GM23338 (cell line): ENCODE measurements at regions not wholly inside any gene's neighbourhood (a gene's known extent, or its start where the extent isn't known, plus 50 kb on each side); places are given as distances from the start of the nearest gene placed in this dataset.

Experiments
- ATAC-seq: fragments of 200-7000 bp; cut with Tn5 transposase; 3 replicates; pipeline ENCODE4 v1.9.1; 2020
- DNase-seq: peaks from one replicate; pipeline ENCODE4 v3.0.0-alpha.2; 2015; ENCODE audit warnings: low spot score
- H2AFZ ChIP-seq: fragments of 200-600 bp; sonication (generic); 2 replicates; pipeline ENCODE4 v1.8.0; 2016; ENCODE audit warnings: antibody characterized with exemption, mild to moderate bottlenecking, moderate library complexity
- H3F3A ChIP-seq: fragments of 200-600 bp; sonication (generic); replicated peaks from 2 replicates; pipeline ENCODE4 v1.8.0; 2017; ENCODE audit warnings: antibody characterized with exemption, mixed run types, low read depth
- H3K27ac ChIP-seq: fragments of 200-600 bp; sonication (generic); 2 replicates; pipeline ENCODE4 v1.6.1; 2016; ENCODE audit warnings: low read depth
- H3K27me3 ChIP-seq: fragments of 200-600 bp; sonication (generic); 2 replicates; pipeline ENCODE4 v1.8.0; 2016; ENCODE audit warnings: mild to moderate bottlenecking, mixed run types, moderate library complexity; ENCODE audit not compliant: insufficient read depth
- H3K36me3 ChIP-seq: fragments of 200-600 bp; sonication (generic); 2 replicates; pipeline ENCODE4 v1.8.0; 2016; ENCODE audit warnings: mild to moderate bottlenecking; ENCODE audit not compliant: insufficient read depth
- H3K4me1 ChIP-seq: fragments of 200-600 bp; sonication (generic); 2 replicates; pipeline ENCODE4 v1.8.0; 2016; ENCODE audit warnings: mild to moderate bottlenecking, moderate library complexity; ENCODE audit not compliant: insufficient read depth
- H3K4me2 ChIP-seq: fragments of 200-600 bp; sonication (generic); 2 replicates; pipeline ENCODE4 v1.7.1; 2017; ENCODE audit warnings: mixed run types
- H3K4me3 ChIP-seq: fragments of 200-600 bp; sonication (generic); 2 replicates; pipeline ENCODE4 v1.6.1; 2016; ENCODE audit warnings: mixed run types
- H3K79me2 ChIP-seq: fragments of 200-600 bp; sonication (generic); replicated peaks from 2 replicates; pipeline ENCODE4 v1.8.0; 2017; ENCODE audit warnings: mild to moderate bottlenecking; ENCODE audit not compliant: insufficient read depth
- H3K9me2 ChIP-seq: fragments of 200-600 bp; sonication (generic); 2 replicates; pipeline ENCODE4 v1.8.0; 2017; ENCODE audit not compliant: insufficient read depth
- H4K20me1 ChIP-seq: fragments of 200-600 bp; sonication (generic); replicated peaks from 2 replicates; pipeline ENCODE4 v1.8.0; 2017; ENCODE audit warnings: mild to moderate bottlenecking; ENCODE audit not compliant: insufficient read depth
- H3K27ac Mint-ChIP-seq: 2 replicates; pipeline ENCODE4 v1.8.0; 2020; ENCODE audit warnings: inconsistent platforms, mild to moderate bottlenecking, moderate library complexity, mixed read lengths
- H3K27me3 Mint-ChIP-seq: 3 replicates; pipeline ENCODE4 v1.8.0; 2022; ENCODE audit warnings: low read depth, mild to moderate bottlenecking, moderate library complexity, mixed read lengths, inconsistent platforms; ENCODE audit not compliant: insufficient read depth, poor library complexity
- H3K36me3 Mint-ChIP-seq: 3 replicates; pipeline ENCODE4 v1.8.0; 2021; ENCODE audit warnings: low read depth, mild to moderate bottlenecking, inconsistent platforms, moderate library complexity, mixed read lengths
- H3K4me1 Mint-ChIP-seq: 3 replicates; pipeline ENCODE4 v1.8.0; 2020; ENCODE audit warnings: mild to moderate bottlenecking, inconsistent platforms, mixed read lengths
- H3K4me3 Mint-ChIP-seq: 3 replicates; pipeline ENCODE4 v1.8.0; 2021; ENCODE audit warnings: moderate library complexity, mild to moderate bottlenecking, inconsistent platforms, mixed read lengths
- H3K9me3 Mint-ChIP-seq: 3 replicates; pipeline ENCODE4 v1.8.0; 2020; ENCODE audit warnings: moderate library complexity, mild to moderate bottlenecking, inconsistent platforms, mixed read lengths
- ETS1 ChIP-seq: IDR thresholded peaks from 2 replicates; pipeline ENCODE4 v1.6.1; 2016; ENCODE audit warnings: antibody characterized with exemption
- EZH2 ChIP-seq: fragments of 200-600 bp; sonication (generic); IDR thresholded peaks from one replicate; pipeline ENCODE4 v1.8.0; 2017; ENCODE audit warnings: antibody characterized with exemption, mild to moderate bottlenecking, low read depth; ENCODE audit not compliant: unreplicated experiment
- JUNB ChIP-seq: IDR thresholded peaks from one replicate; pipeline ENCODE4 v1.6.1; 2016; ENCODE audit warnings: antibody characterized with exemption; ENCODE audit not compliant: unreplicated experiment
- NANOG ChIP-seq: IDR thresholded peaks from 2 replicates; pipeline ENCODE4 v1.6.1; 2016; ENCODE audit warnings: antibody characterized with exemption, borderline replicate concordance
- POLR2AphosphoS5 ChIP-seq: IDR thresholded peaks from 2 replicates; pipeline ENCODE4 v1.6.1; 2016; ENCODE audit warnings: antibody characterized with exemption, low read depth
- STAT1 ChIP-seq: IDR thresholded peaks from one replicate; pipeline ENCODE4 v1.6.1; 2016; ENCODE audit warnings: antibody characterized with exemption; ENCODE audit not compliant: unreplicated experiment
- ZNF114 ChIP-seq: fragments of 250-450 bp; sonication (Bioruptor Pico); IDR thresholded peaks from 2 replicates; pipeline ENCODE4 v1.5.0; 2020; ENCODE audit warnings: mild to moderate bottlenecking, moderate library complexity
- ZNF331 ChIP-seq: fragments of 250-450 bp; sonication (Bioruptor Pico); IDR thresholded peaks from 2 replicates; pipeline ENCODE4 v1.5.0; 2020; ENCODE audit warnings: low read depth, mild to moderate bottlenecking, moderate library complexity
- TF ChIP-seq, protein P1 (sequence below), 2 experiments: fragments of 200-600 bp in 1 of 2; sonication (generic) in 1 of 2; conservative IDR thresholded peaks; 2 replicates each; pipeline versions ENCODE4 v1.5.1 to v1.6.1; 2016 to 2017; ENCODE audit warnings: antibody characterized with exemption in 2 of 2, low read depth in 2 of 2, mild to moderate bottlenecking in 2 of 2, moderate library complexity in 1 of 2
- TF ChIP-seq, protein P2 (sequence below): IDR thresholded peaks from one replicate; pipeline ENCODE4 v1.6.1; 2018; ENCODE audit warnings: antibody characterized with exemption; ENCODE audit not compliant: unreplicated experiment

- TF ChIP-seq ZNF114 (CRISPR knock-in tag), result no peak
- no peak for TF ChIP-seq ETS1
- TF ChIP-seq, protein P1, sequence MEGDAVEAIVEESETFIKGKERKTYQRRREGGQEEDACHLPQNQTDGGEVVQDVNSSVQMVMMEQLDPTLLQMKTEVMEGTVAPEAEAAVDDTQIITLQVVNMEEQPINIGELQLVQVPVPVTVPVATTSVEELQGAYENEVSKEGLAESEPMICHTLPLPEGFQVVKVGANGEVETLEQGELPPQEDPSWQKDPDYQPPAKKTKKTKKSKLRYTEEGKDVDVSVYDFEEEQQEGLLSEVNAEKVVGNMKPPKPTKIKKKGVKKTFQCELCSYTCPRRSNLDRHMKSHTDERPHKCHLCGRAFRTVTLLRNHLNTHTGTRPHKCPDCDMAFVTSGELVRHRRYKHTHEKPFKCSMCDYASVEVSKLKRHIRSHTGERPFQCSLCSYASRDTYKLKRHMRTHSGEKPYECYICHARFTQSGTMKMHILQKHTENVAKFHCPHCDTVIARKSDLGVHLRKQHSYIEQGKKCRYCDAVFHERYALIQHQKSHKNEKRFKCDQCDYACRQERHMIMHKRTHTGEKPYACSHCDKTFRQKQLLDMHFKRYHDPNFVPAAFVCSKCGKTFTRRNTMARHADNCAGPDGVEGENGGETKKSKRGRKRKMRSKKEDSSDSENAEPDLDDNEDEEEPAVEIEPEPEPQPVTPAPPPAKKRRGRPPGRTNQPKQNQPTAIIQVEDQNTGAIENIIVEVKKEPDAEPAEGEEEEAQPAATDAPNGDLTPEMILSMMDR (conservative IDR thresholded peaks at IDR 0.05; ENCODE audit: low read depth in 2 of 2), result no peak
- no peak for TF ChIP-seq EZH2
- TF ChIP-seq, protein P2, sequence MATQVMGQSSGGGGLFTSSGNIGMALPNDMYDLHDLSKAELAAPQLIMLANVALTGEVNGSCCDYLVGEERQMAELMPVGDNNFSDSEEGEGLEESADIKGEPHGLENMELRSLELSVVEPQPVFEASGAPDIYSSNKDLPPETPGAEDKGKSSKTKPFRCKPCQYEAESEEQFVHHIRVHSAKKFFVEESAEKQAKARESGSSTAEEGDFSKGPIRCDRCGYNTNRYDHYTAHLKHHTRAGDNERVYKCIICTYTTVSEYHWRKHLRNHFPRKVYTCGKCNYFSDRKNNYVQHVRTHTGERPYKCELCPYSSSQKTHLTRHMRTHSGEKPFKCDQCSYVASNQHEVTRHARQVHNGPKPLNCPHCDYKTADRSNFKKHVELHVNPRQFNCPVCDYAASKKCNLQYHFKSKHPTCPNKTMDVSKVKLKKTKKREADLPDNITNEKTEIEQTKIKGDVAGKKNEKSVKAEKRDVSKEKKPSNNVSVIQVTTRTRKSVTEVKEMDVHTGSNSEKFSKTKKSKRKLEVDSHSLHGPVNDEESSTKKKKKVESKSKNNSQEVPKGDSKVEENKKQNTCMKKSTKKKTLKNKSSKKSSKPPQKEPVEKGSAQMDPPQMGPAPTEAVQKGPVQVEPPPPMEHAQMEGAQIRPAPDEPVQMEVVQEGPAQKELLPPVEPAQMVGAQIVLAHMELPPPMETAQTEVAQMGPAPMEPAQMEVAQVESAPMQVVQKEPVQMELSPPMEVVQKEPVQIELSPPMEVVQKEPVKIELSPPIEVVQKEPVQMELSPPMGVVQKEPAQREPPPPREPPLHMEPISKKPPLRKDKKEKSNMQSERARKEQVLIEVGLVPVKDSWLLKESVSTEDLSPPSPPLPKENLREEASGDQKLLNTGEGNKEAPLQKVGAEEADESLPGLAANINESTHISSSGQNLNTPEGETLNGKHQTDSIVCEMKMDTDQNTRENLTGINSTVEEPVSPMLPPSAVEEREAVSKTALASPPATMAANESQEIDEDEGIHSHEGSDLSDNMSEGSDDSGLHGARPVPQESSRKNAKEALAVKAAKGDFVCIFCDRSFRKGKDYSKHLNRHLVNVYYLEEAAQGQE, result no peak
- TF ChIP-seq ZNF331 (CRISPR knock-in tag), result no peak
- TF ChIP-seq NANOG, result peak; percentile 3; the same call in 1 of the 2 replicates
- TF ChIP-seq JUNB, result no peak
- TF ChIP-seq STAT1, result no peak
- peak; percentile 60 for TF ChIP-seq POLR2AphosphoS5
Measured at GRCh38 chr6:37103169-37104039, 66.5 kb upstream of the PIM1 start (continued).

- H3F3A ChIP-seq, result peaks cover 47% of the 10 kb centered on the region
- peaks cover 11% of the 10 kb centered on the region for H3K36me3 Mint-ChIP-seq
- no peak overlapping the region for H3K27ac Mint-ChIP-seq
- H3K4me1 ChIP-seq, result peaks cover 64% of the 10 kb centered on the region
- peak overlapping the region; percentile 51 for H3K27ac ChIP-seq
- no peak overlapping the region; the same call in 2 of the 3 replicates for H3K4me3 Mint-ChIP-seq
- peaks cover 18% of the 10 kb centered on the region for H3K27me3 Mint-ChIP-seq
- peaks cover 8% of the 10 kb centered on the region for H4K20me1 ChIP-seq
- H2AFZ ChIP-seq, result no peak overlapping the region
- no peak overlapping the region for H3K4me3 ChIP-seq
- no peak for DNase-seq
- no peaks in the 10 kb centered on the region for H3K79me2 ChIP-seq
- peaks cover 11% of the 10 kb centered on the region for H3K36me3 ChIP-seq
- peak overlapping the region; percentile 63 for H3K4me2 ChIP-seq
- ATAC-seq, result no peak
- H3K9me3 Mint-ChIP-seq, result no peaks in the 10 kb centered on the region
- no peaks in the 10 kb centered on the region for H3K9me2 ChIP-seq
- H3K27me3 ChIP-seq, result no peaks in the 10 kb centered on the region
- peaks cover 63% of the 10 kb centered on the region for H3K4me1 Mint-ChIP-seq
- TF ChIP-seq NANOG (no peak), ETS1 (no peak), JUNB (no peak), EZH2 (no peak), ZNF331 (CRISPR knock-in tag) (no peak)
- TF ChIP-seq, protein P1 (conservative IDR thresholded peaks at IDR 0.05; ENCODE audit: low read depth in 2 of 2), result no peak
Measured at GRCh38 chr6:37104824-37105147, 65.2 kb upstream of the PIM1 start.
